K562 (cell line): ENCODE measurements at regions not wholly inside any gene's neighbourhood (a gene's known extent, or its start where the extent isn't known, plus 50 kb on each side); places are given as distances from the start of the nearest gene placed in this dataset.

ENCODE experiments used
- ATAC-seq: fragments of 200-7000 bp; cut with Tn5 transposase; 3 replicates; pipeline ENCODE4 v1.9.1; 2020; ENCODE audit warnings: moderate library complexity
- BruUV-seq: library from RNA; stranded (reverse); fragments of 400-500 nt; replicated peaks from 2 replicates; lab custom pipeline; 2021; lab: Mats Ljungman, UMichigan
- CTCF ChIA-PET: fragments of 300-600 bp; formaldehyde crosslinking; extraction: SDS; loops from one replicate; lab custom pipeline; 2021; ENCODE audit warnings: low intra/inter-chr PET ratio; lab: Yijun Ruan, JAX
- POLR2A ChIA-PET: fragments of 300-600, 350-650 bp; sonication (Branson Sonifier 250); formaldehyde crosslinking; extraction: SDS; loops from one replicate; lab custom pipeline; 2021; ENCODE audit warnings: antibody characterized with exemption, inconsistent platforms; lab: Yijun Ruan, JAX
- DNase-seq, 4 experiments: peaks; one replicate each; pipeline versions ENCODE4 v3.0.0 to v3.0.0-alpha.2; 2011 to 2018; ENCODE audit warnings: low spot score in 3 of 4, mixed read lengths in 3 of 4; ENCODE audit errors: extremely low read depth in 1 of 4
- FAIRE-seq: peaks from 2 replicates; lab custom pipeline; 2011; peaks lifted over from hg19 to GRCh38; lab: Jason Lieb, UNC
- H2AFZ ChIP-seq: 2 replicates; pipeline ENCODE4 v1.6.0; 2011; ENCODE audit warnings: low read depth, low read length, control low read depth, inconsistent platforms
- H3K27ac ChIP-seq: fragments of 200-600 bp; 3 replicates; pipeline ENCODE4 v1.8.0; 2011; ENCODE audit warnings: low read depth, mild to moderate bottlenecking, control low read depth, inconsistent platforms, low read length, moderate library complexity, mixed read lengths; ENCODE audit errors: extremely low read depth
- H3K27me3 ChIP-seq, 2 experiments: fragments of 300-600 bp in 1 of 2; 2 replicates in 1 of 2; 3 replicates in 1 of 2; pipeline versions ENCODE4 v1.6.0 to v1.8.0; 2011; ENCODE audit warnings: inconsistent platforms in 2 of 2, low read length in 2 of 2, mild to moderate bottlenecking in 1 of 2, mixed read lengths in 1 of 2, moderate library complexity in 1 of 2; ENCODE audit not compliant: control insufficient read depth in 2 of 2, insufficient read depth in 2 of 2
- H3K36me3 ChIP-seq: fragments of 300-600 bp; 3 replicates; pipeline ENCODE4 v1.8.0; 2011; ENCODE audit warnings: mild to moderate bottlenecking, low read length, inconsistent platforms; ENCODE audit not compliant: control insufficient read depth, insufficient read depth
- H3K4me1 ChIP-seq, 2 experiments: fragments of 200-600 bp in 1 of 2; replicated peaks in 1 of 2; 2 replicates in 1 of 2; 3 replicates in 1 of 2; pipeline versions ENCODE4 v1.5.1 to v1.8.0; 2011; ENCODE audit warnings: inconsistent platforms in 2 of 2, low read length in 2 of 2, mild to moderate bottlenecking in 1 of 2, mixed read lengths in 1 of 2, moderate library complexity in 1 of 2; ENCODE audit not compliant: control insufficient read depth in 2 of 2, insufficient read depth in 2 of 2
- H3K4me2 ChIP-seq: 2 replicates; pipeline ENCODE4 v1.6.1; 2011; ENCODE audit warnings: low read length, control low read depth, inconsistent platforms, mixed read lengths; ENCODE audit not compliant: insufficient read depth
- H3K4me3 ChIP-seq: fragments of 200-600 bp; sonication (generic), shearing (Covaris generic); 2 replicates; pipeline ENCODE4 v1.5.1; 2016; ENCODE audit warnings: control low read depth, inconsistent platforms
- H3K79me2 ChIP-seq: fragments of 200-600 bp; 3 replicates; pipeline ENCODE4 v1.8.0; 2011; ENCODE audit warnings: low read length, inconsistent platforms; ENCODE audit not compliant: control insufficient read depth, insufficient read depth
- H3K9ac ChIP-seq, 2 experiments: 2 replicates each; pipeline versions ENCODE4 v1.6.0 to v1.6.1; 2011; ENCODE audit warnings: low read depth in 2 of 2, low read length in 2 of 2, control low read depth in 1 of 2, inconsistent platforms in 1 of 2, mild to moderate bottlenecking in 1 of 2, mixed read lengths in 1 of 2; ENCODE audit not compliant: insufficient read depth in 1 of 2
- H3K9me1 ChIP-seq: one replicate; pipeline ENCODE4 v1.6.0; 2011; ENCODE audit warnings: inconsistent platforms, mild to moderate bottlenecking, low read length, moderate library complexity; ENCODE audit not compliant: control insufficient read depth, insufficient read depth
- H3K9me3 ChIP-seq: replicated peaks from 2 replicates; pipeline ENCODE4 v1.5.1; 2011; ENCODE audit warnings: low read depth, low read length, inconsistent platforms; ENCODE audit not compliant: control insufficient read depth, insufficient read depth
- H4K20me1 ChIP-seq: replicated peaks from 2 replicates; pipeline ENCODE4 v1.6.1; 2011; ENCODE audit warnings: low read length, inconsistent platforms, mixed read lengths; ENCODE audit not compliant: control insufficient read depth, insufficient read depth
- ADNP ChIP-seq: fragments of 200-800 bp; sonication (Bioruptor generic); IDR thresholded peaks from 2 replicates; pipeline ENCODE4 v1.6.1; 2016; ENCODE audit warnings: missing genetic modification characterization, missing compliant biosample characterization
- CBX1 ChIP-seq: sonication (generic); IDR thresholded peaks from 2 replicates; pipeline ENCODE4 v1.6.1; 2016; ENCODE audit warnings: antibody characterized with exemption, low read depth, mild to moderate bottlenecking
- DLX4 ChIP-seq: fragments of 250-450 bp; sonication (Bioruptor Pico); IDR thresholded peaks from 2 replicates; pipeline ENCODE4 v1.6.1; 2021; ENCODE audit warnings: mild to moderate bottlenecking
- DPF2 ChIP-seq: fragments of 450-650 bp; IDR thresholded peaks from 2 replicates; pipeline ENCODE4 v1.6.1; 2016
- GTF2E2 ChIP-seq: fragments of 200-800 bp; sonication (Bioruptor generic); IDR thresholded peaks from 2 replicates; pipeline ENCODE4 v1.6.1; 2016; ENCODE audit warnings: missing genetic modification characterization, missing compliant biosample characterization
- HDGF ChIP-seq: fragments of 450-650 bp; IDR thresholded peaks from 2 replicates; pipeline ENCODE4 v1.6.1; 2016
- HNRNPK ChIP-seq: fragments of 200-400 bp; formaldehyde crosslinking; IDR thresholded peaks from one replicate; pipeline ENCODE4 v1.6.1; 2018; ENCODE audit warnings: mild to moderate bottlenecking, low read depth, low read length; ENCODE audit not compliant: poor library complexity, severe bottlenecking
- ID3 ChIP-seq, 2 experiments: fragments of 250-450 bp in 1 of 2; fragments of 450-650 bp in 1 of 2; sonication (Bioruptor Pico) in 1 of 2; IDR thresholded peaks; 2 replicates each; pipeline versions ENCODE4 v1.6.1 to v1.8.0; 2016 to 2021; ENCODE audit warnings: mild to moderate bottlenecking in 2 of 2, moderate library complexity in 2 of 2, missing compliant biosample characterization in 1 of 2, missing genetic modification characterization in 1 of 2
- NCOR1 ChIP-seq: fragments of 450-650 bp; IDR thresholded peaks from 2 replicates; pipeline ENCODE4 v1.6.1; 2016; ENCODE audit warnings: mild to moderate bottlenecking, moderate library complexity
- NR1H2 ChIP-seq: sonication (generic); formaldehyde crosslinking; IDR thresholded peaks from 2 replicates; pipeline ENCODE4 v1.4.0; 2020; ENCODE audit warnings: mild to moderate bottlenecking, missing genetic modification reagents
- PCBP2 ChIP-seq: fragments of 200-400 bp; formaldehyde crosslinking; IDR thresholded peaks from 2 replicates; pipeline ENCODE4 v1.6.1; 2018; ENCODE audit warnings: low read length, low read depth, mild to moderate bottlenecking, moderate library complexity; ENCODE audit not compliant: poor library complexity, severe bottlenecking
- SIN3A ChIP-seq, 2 experiments: fragments of 150-350 bp in 1 of 2; IDR thresholded peaks; 2 replicates each; pipeline ENCODE4 v1.6.1; 2011 to 2016; ENCODE audit warnings: borderline replicate concordance in 2 of 2, low read depth in 2 of 2, low read length in 2 of 2, mild to moderate bottlenecking in 2 of 2, moderate library complexity in 2 of 2; ENCODE audit not compliant: control insufficient read depth in 1 of 2
- ZNF232 ChIP-seq: sonication (generic); formaldehyde crosslinking; IDR thresholded peaks from 2 replicates; pipeline ENCODE4 v1.8.0; 2022; ENCODE audit warnings: mild to moderate bottlenecking, missing genetic modification reagents
- ZNF253 ChIP-seq: fragments of 250-450 bp; sonication (Bioruptor Pico); conservative IDR thresholded peaks from 2 replicates; pipeline ENCODE4 v1.6.1; 2021; ENCODE audit warnings: mild to moderate bottlenecking
- ZNF263 ChIP-seq: sonication (generic); formaldehyde crosslinking; IDR thresholded peaks from 2 replicates; pipeline ENCODE4 v1.8.0; 2022; ENCODE audit warnings: mild to moderate bottlenecking, missing genetic modification reagents, borderline replicate concordance
- ZNF274 ChIP-seq: IDR thresholded peaks from 2 replicates; pipeline ENCODE4 v1.6.1; 2011; ENCODE audit warnings: low read depth, mild to moderate bottlenecking, low read length, moderate library complexity, borderline replicate concordance
- ZNF347 ChIP-seq: fragments of 450-650 bp; formaldehyde crosslinking; IDR thresholded peaks from 2 replicates; pipeline ENCODE4 v1.4.0; 2020; ENCODE audit warnings: low read depth, mild to moderate bottlenecking, moderate library complexity
- ZNF41 ChIP-seq: fragments of 250-450 bp; sonication (Bioruptor Pico); conservative IDR thresholded peaks from 2 replicates; pipeline ENCODE4 v1.4.0; 2020; ENCODE audit warnings: mild to moderate bottlenecking
- ZNF785 ChIP-seq: fragments of 250-450 bp; sonication (Bioruptor Pico); IDR thresholded peaks from 2 replicates; pipeline ENCODE4 v1.4.0; 2020; ENCODE audit warnings: mild to moderate bottlenecking
- WGBS: fragments of 100-300 bp; shearing (Covaris generic); methylation state at CpG from one replicate; pipeline ENCODE4 v1.1.6; 2016; ENCODE audit warnings: low coverage, mixed read lengths; ENCODE audit not compliant: insufficient coverage; ENCODE audit errors: missing lambda C conversion rate; 5-methylcytosine and 5-hydroxymethylcytosine counted together
- in situ Hi-C: fragments of 300-500 bp; cut with MboI; formaldehyde crosslinking; loops from 4 replicates; pipeline ENCODE4 v1.15.0; 2018; ENCODE audit warnings: inconsistent platforms, mixed read lengths
- intact Hi-C: fragments of 100-400 bp; cut with micrococcal nuclease; formaldehyde crosslinking; loops from 2 replicates; pipeline ENCODE4 v1.14.2; 2022

- POLR2A ChIA-PET = no interaction called here
- no peak for DNase-seq
These were observed 153.9 kb upstream of the KIF2B start for GRCh38 chr17:53668854-53669253.

GRCh38 chr17:53662608-53663007 lies 160.1 kb upstream of the KIF2B start:
- Histone ChIP-seq H3K4me3 (no peak overlapping the region), H2AFZ (peak overlapping the region; percentile 58), H3K4me2 (peak overlapping the region; percentile 19; the same call in 1 of the 2 replicates), H3K9ac (0 out of 4 replicates have a peak overlapping the region, but pooled peaks of 1 of the 2 experiments have one; percentile 27), H3K27ac (peak overlapping the region; percentile 32; the same call in 2 of the 3 replicates), H3K9me1 (no peaks in the 10 kb centered on the region), H3K27me3 (no peaks in the 10 kb centered on the region), H4K20me1 (no peaks in the 10 kb centered on the region), H3K4me1 (no peaks in the 10 kb centered on the region; a peak in 1 of 5 replicates), H3K79me2 (no peaks in the 10 kb centered on the region), H3K36me3 (no peaks in the 10 kb centered on the region), H3K9me3 (peaks cover 2% of the 10 kb centered on the region; the same call in 1 of the 2 replicates)
- peak; percentile 86 for FAIRE-seq
- DNase-seq = peak; percentile 17 to 69 (median 42)
- BruUV-seq = no TSS peak
- ChIA-PET CTCF (no interaction called here), POLR2A (no interaction called here)
- peak; percentile 91 for ATAC-seq
- 0% methylated on average over 1 of the region's 1 CpG for WGBS
- intact Hi-C loops (no loop called here), in situ Hi-C loops (no loop called here)
- TF ChIP-seq ZNF253 (CRISPR knock-in tag) (no peak), ZNF263 (no peak), NCOR1 (peak; percentile 76), ZNF785 (CRISPR knock-in tag) (no peak), DLX4 (CRISPR knock-in tag) (no peak), ZNF274 (no peak), DPF2 (peak; percentile 84), ZNF347 (CRISPR knock-in tag) (no peak), ID3 (CRISPR knock-in tag; IDR thresholded peaks at IDR 0.05) (no peak), ID3 (tag; IDR thresholded peaks at IDR 0.05) (no peak), GTF2E2 (tag) (no peak), SIN3A (IDR thresholded peaks at IDR 0.05; ENCODE audit: borderline replicate concordance in 2 of 2, control insufficient read depth in 1 of 2, low read depth in 2 of 2, low read length in 2 of 2) (no peak), ADNP (tag) (no peak), CBX1 (no peak), NR1H2 (CRISPR knock-in tag) (no peak), ZNF232 (no peak)

More at GRCh38 chr17:53668854-53669253, 153.9 kb upstream of the KIF2B start:
- Histone ChIP-seq H3K4me1 (no peaks in the 10 kb centered on the region), H3K9me3 (peaks cover 2% of the 10 kb centered on the region; the same call in 1 of the 2 replicates), H3K4me2 (no peak overlapping the region), H3K9me1 (no peaks in the 10 kb centered on the region), H3K4me3 (no peak overlapping the region), H3K9ac (no peak overlapping the region), H3K36me3 (no peaks in the 10 kb centered on the region), H2AFZ (no peak overlapping the region), H3K27ac (no peak overlapping the region), H3K27me3 (no peaks in the 10 kb centered on the region), H4K20me1 (no peaks in the 10 kb centered on the region), H3K79me2 (no peaks in the 10 kb centered on the region)
- no TSS peak for BruUV-seq
- peak; percentile 72 for TF ChIP-seq HNRNPK
- TF ChIP-seq ZNF41 (CRISPR knock-in tag) = no peak
- peak; percentile 52 for TF ChIP-seq PCBP2
- TF ChIP-seq HDGF = no peak
- ATAC-seq (no peak), FAIRE-seq (no peak)
- WGBS = no CpG with 5 or more reads among the region's 1 CpG
- in situ Hi-C loops = no loop called here
- intact Hi-C loops = no loop called here
- CTCF ChIA-PET = no interaction called here
